OCI-LY1 (cell line): ENCODE measurements at regions not wholly inside any gene's neighbourhood (a gene's known extent, or its start where the extent isn't known, plus 50 kb on each side); places are given as distances from the start of the nearest gene placed in this dataset.

Experiments used
- H2AFZ ChIP-seq: fragments of 200-600 bp; sonication (generic), shearing (Covaris generic); 2 replicates; pipeline ENCODE4 v1.6.0; 2014; ENCODE audit warnings: antibody characterized with exemption, mild to moderate bottlenecking, low read length
- H3F3A ChIP-seq: fragments of 200-600 bp; sonication (generic), shearing (Covaris generic); 2 replicates; pipeline ENCODE4 v1.6.0; 2014; ENCODE audit warnings: mild to moderate bottlenecking, antibody characterized with exemption, low read length, moderate library complexity; ENCODE audit not compliant: insufficient read depth
- H3K27ac ChIP-seq: fragments of 200-600 bp; sonication (generic); 2 replicates; pipeline ENCODE4 v1.5.1; 2014; ENCODE audit warnings: low read length, mixed run types, mild to moderate bottlenecking, low read depth; ENCODE audit not compliant: poor library complexity, severe bottlenecking
- H3K27me3 ChIP-seq: fragments of 200-600 bp; sonication (generic); 2 replicates; pipeline ENCODE4 v1.6.0; 2014; ENCODE audit warnings: antibody characterized with exemption, mild to moderate bottlenecking, low read length, moderate library complexity; ENCODE audit not compliant: insufficient read depth
- H3K36me3 ChIP-seq: fragments of 200-600 bp; sonication (generic); 2 replicates; pipeline ENCODE4 v1.6.1; 2014; ENCODE audit warnings: mild to moderate bottlenecking, antibody characterized with exemption, low read length, moderate library complexity, mixed read lengths; ENCODE audit not compliant: insufficient read depth
- H3K4me1 ChIP-seq: fragments of 200-600 bp; sonication (generic); 2 replicates; pipeline ENCODE4 v1.5.1; 2014; ENCODE audit warnings: mild to moderate bottlenecking, low read length, moderate library complexity; ENCODE audit not compliant: insufficient read depth, severe bottlenecking
- H3K4me2 ChIP-seq: fragments of 200-600 bp; sonication (generic), shearing (Covaris generic); 2 replicates; pipeline ENCODE4 v1.6.1; 2014; ENCODE audit warnings: low read length
- H3K4me3 ChIP-seq: fragments of 200-600 bp; sonication (generic); 2 replicates; pipeline ENCODE4 v1.5.1; 2014; ENCODE audit warnings: low read length, low read depth, mild to moderate bottlenecking, mixed read lengths; ENCODE audit not compliant: poor library complexity, severe bottlenecking
- H3K79me2 ChIP-seq: fragments of 200-600 bp; shearing (Covaris generic); 2 replicates; pipeline ENCODE4 v1.6.1; 2016; ENCODE audit warnings: mixed run types, low read length, mixed read lengths; ENCODE audit not compliant: insufficient read depth
- H3K9ac ChIP-seq: fragments of 200-600 bp; sonication (generic), shearing (Covaris generic); 2 replicates; pipeline ENCODE4 v1.6.1; 2014; ENCODE audit warnings: mild to moderate bottlenecking, low read length, mixed read lengths
- H3K9me2 ChIP-seq: fragments of 200-600 bp; sonication (generic), shearing (Covaris generic); 2 replicates; pipeline ENCODE4 v1.6.1; 2014; ENCODE audit warnings: low read depth, mild to moderate bottlenecking, low read length, mixed read lengths
- H3K9me3 ChIP-seq: fragments of 200-600 bp; shearing (Covaris generic); 2 replicates; pipeline ENCODE4 v1.6.1; 2014; ENCODE audit warnings: low read length, mixed read lengths
- H4K20me1 ChIP-seq: fragments of 200-600 bp; sonication (generic), shearing (Covaris generic); 2 replicates; pipeline ENCODE4 v1.6.0; 2016; ENCODE audit warnings: mild to moderate bottlenecking, low read length; ENCODE audit not compliant: insufficient read depth
- EZH2 ChIP-seq: fragments of 200-600 bp; sonication (generic), shearing (Covaris generic); IDR thresholded peaks from 2 replicates; pipeline ENCODE4 v1.8.0; 2017; ENCODE audit warnings: borderline replicate concordance, mixed run types, mild to moderate bottlenecking, antibody characterized with exemption, low read length, moderate library complexity, mixed read lengths
- TF ChIP-seq, protein P1 (sequence below): fragments of 200-600 bp; sonication (generic), shearing (Covaris generic); IDR thresholded peaks from 2 replicates; pipeline ENCODE4 v1.5.1; 2017; ENCODE audit warnings: mild to moderate bottlenecking, antibody characterized with exemption, low read length, moderate library complexity, mixed read lengths

DNA sequence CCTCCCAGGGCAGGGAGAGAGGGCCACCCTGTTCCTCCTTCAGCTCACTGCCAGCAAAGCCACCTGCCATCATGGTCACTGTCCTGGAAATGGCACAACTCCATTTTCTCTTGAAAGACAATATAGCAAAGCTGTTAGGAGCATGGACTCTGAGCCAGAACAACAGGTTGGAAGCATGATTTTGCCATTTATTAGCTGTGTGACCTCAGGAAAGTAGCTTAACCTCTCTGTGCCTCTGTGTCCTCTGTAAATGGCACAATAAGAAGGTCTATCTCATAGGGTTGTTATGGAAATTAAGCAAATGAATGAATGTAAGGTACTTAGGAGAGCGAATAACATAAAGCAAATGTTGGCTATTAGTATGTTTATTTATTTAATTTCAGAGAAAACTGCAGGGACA lies 730.4 kb upstream of the ID2 start:
- no peak for TF ChIP-seq EZH2
- TF ChIP-seq, protein P1, sequence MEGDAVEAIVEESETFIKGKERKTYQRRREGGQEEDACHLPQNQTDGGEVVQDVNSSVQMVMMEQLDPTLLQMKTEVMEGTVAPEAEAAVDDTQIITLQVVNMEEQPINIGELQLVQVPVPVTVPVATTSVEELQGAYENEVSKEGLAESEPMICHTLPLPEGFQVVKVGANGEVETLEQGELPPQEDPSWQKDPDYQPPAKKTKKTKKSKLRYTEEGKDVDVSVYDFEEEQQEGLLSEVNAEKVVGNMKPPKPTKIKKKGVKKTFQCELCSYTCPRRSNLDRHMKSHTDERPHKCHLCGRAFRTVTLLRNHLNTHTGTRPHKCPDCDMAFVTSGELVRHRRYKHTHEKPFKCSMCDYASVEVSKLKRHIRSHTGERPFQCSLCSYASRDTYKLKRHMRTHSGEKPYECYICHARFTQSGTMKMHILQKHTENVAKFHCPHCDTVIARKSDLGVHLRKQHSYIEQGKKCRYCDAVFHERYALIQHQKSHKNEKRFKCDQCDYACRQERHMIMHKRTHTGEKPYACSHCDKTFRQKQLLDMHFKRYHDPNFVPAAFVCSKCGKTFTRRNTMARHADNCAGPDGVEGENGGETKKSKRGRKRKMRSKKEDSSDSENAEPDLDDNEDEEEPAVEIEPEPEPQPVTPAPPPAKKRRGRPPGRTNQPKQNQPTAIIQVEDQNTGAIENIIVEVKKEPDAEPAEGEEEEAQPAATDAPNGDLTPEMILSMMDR: no peak
- Histone ChIP-seq H3K9ac (no peak overlapping the region), H3K4me2 (no peak overlapping the region), H3K36me3 (no peaks in the 10 kb centered on the region), H3K27me3 (no peaks in the 10 kb centered on the region; the same call in 1 of the 2 replicates), H3K4me3 (no peak overlapping the region), H3K4me1 (no peaks in the 10 kb centered on the region), H3K9me2 (no peaks in the 10 kb centered on the region), H3K9me3 (no peaks in the 10 kb centered on the region), H3K27ac (no peak overlapping the region), H3F3A (no peaks in the 10 kb centered on the region), H4K20me1 (no peaks in the 10 kb centered on the region), H2AFZ (no peak overlapping the region), H3K79me2 (no peaks in the 10 kb centered on the region)

- no peak overlapping the region for H3K4me3 ChIP-seq
- no peaks in the 10 kb centered on the region for H4K20me1 ChIP-seq
- no peaks in the 10 kb centered on the region for H3K9me2 ChIP-seq
- TF ChIP-seq, protein P1: no peak
- TF ChIP-seq EZH2: no peak
- no peak overlapping the region for H3K9ac ChIP-seq
- H3F3A ChIP-seq: no peaks in the 10 kb centered on the region
- H3K4me1 ChIP-seq: no peaks in the 10 kb centered on the region
- H3K27me3 ChIP-seq: no peaks in the 10 kb centered on the region; the same call in 1 of the 2 replicates
- H3K9me3 ChIP-seq: no peaks in the 10 kb centered on the region
- no peaks in the 10 kb centered on the region for H3K79me2 ChIP-seq
- H3K27ac ChIP-seq: no peak overlapping the region
- H3K4me2 ChIP-seq: no peak overlapping the region
- H2AFZ ChIP-seq: no peak overlapping the region
- H3K36me3 ChIP-seq: no peaks in the 10 kb centered on the region
Observed at GRCh38 chr2:7952046-7952745, 729.7 kb upstream of the ID2 start.

DNA sequence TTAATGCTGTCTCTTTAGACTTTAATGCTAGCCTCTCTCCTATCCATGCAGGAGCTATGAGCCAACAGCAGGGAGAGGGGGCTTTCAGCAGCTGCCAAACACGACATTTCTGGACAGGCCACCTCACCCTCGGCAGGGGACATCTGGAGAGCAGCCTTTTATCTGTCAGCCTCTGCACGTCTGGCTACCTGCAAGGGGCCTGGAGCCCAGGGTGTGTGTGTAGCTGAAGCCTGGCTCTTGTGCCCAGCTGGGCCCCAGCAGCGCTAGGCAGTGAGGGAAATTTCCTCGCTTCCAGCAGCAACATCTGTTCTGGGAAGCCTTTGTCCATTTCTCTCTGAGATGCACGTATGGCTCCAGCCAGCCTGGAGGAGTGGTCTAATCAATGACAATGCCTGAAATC lies 728.7 kb upstream of the ID2 start:
- no peaks in the 10 kb centered on the region for H3K9me2 ChIP-seq
- no peaks in the 10 kb centered on the region for H3K79me2 ChIP-seq
- H3F3A ChIP-seq: no peaks in the 10 kb centered on the region
- H3K27me3 ChIP-seq: no peaks in the 10 kb centered on the region; the same call in 1 of the 2 replicates
- no peak overlapping the region for H3K4me2 ChIP-seq
- no peak overlapping the region for H3K27ac ChIP-seq
- H3K36me3 ChIP-seq: no peaks in the 10 kb centered on the region
- H3K4me3 ChIP-seq: no peak overlapping the region
- no peaks in the 10 kb centered on the region for H3K9me3 ChIP-seq
- no peak overlapping the region for H2AFZ ChIP-seq
- H4K20me1 ChIP-seq: no peaks in the 10 kb centered on the region
- no peaks in the 10 kb centered on the region for H3K4me1 ChIP-seq
- H3K9ac ChIP-seq: no peak overlapping the region
- TF ChIP-seq EZH2: no peak
- TF ChIP-seq, protein P1: no peak
